ENCODE measurements at regions not wholly inside any gene's neighbourhood (a gene's known extent, or its start where the extent isn't known, plus 50 kb on each side); places are given as distances from the start of the nearest gene placed in this dataset.

- no peak for TF ChIP-seq CTCF (IDR thresholded peaks at IDR 0.05; ENCODE audit: low read length)
- TF ChIP-seq EZH2 (IDR thresholded peaks at IDR 0.05; ENCODE audit: borderline replicate concordance, low read length) = no peak
These were observed 267.8 kb downstream of the MED10 start for GRCh38 chr5:6110441-6111005.
